T-cell (primary cell): ENCODE measurements at regions not wholly inside any gene's neighbourhood (a gene's known extent, or its start where the extent isn't known, plus 50 kb on each side); places are given as distances from the start of the nearest gene placed in this dataset.

Experiments used
- ATAC-seq, 4 experiments: fragments of 200-7000 bp in 3 of 4; fragments of 150-1000 bp in 1 of 4; cut with Tn5 transposase; replicated peaks in 1 of 4; 1 replicate in 3 of 4; 2 replicates in 1 of 4; pipeline ENCODE4 v1.10.0; 2021; ENCODE audit warnings: moderate library complexity in 3 of 4, mild to moderate bottlenecking in 2 of 4, moderate number of reproducible peaks in 1 of 4
- CTCF ChIA-PET, 2 donors: fragments of 300-600 bp; sonication (Branson Sonifier 250); formaldehyde crosslinking; loops; one replicate each; lab custom pipeline; 2022; ENCODE audit warnings: antibody characterized with exemption in 2 of 2; lab: Charles Lee
- POLR2A ChIA-PET, 2 donors: fragments of 300-600 bp; sonication (Branson Sonifier 250); formaldehyde crosslinking; loops; one replicate each; lab custom pipeline; 2022; ENCODE audit warnings: antibody characterized with exemption in 2 of 2; lab: Charles Lee
- DNase-seq, 35 experiments: peaks; one replicate each; pipeline versions ENCODE4 v3.0.0 to v3.0.0-alpha.2; 2013 to 2023
- H3K27ac ChIP-seq: one replicate; pipeline ENCODE4 v1.5.1; 2013; ENCODE audit warnings: low read length
- H3K27me3 ChIP-seq, 2 experiments: replicated peaks in 1 of 2; 1 replicate in 1 of 2; 2 replicates in 1 of 2; pipeline versions ENCODE4 v1.6.1 to v1.7.0; 2013; ENCODE audit warnings: low read length in 1 of 2, mixed read lengths in 1 of 2; ENCODE audit not compliant: control insufficient read depth in 2 of 2, insufficient read depth in 2 of 2; ENCODE audit errors: extremely low read depth in 1 of 2
- H3K36me3 ChIP-seq, 2 donors: 1 replicate in 1 of 2; 2 replicates in 1 of 2; pipeline versions ENCODE4 v1.6.1 to v1.7.0; 2013; ENCODE audit warnings: low read length in 1 of 2; ENCODE audit not compliant: control insufficient read depth in 2 of 2, insufficient read depth in 1 of 2; ENCODE audit errors: extremely low read depth in 1 of 2
- H3K4me1 ChIP-seq, 2 experiments: 1 replicate in 1 of 2; 2 replicates in 1 of 2; pipeline versions ENCODE4 v1.6.1 to v1.7.0; 2013; ENCODE audit warnings: low read length in 2 of 2, mixed read lengths in 1 of 2; ENCODE audit not compliant: insufficient read depth in 2 of 2, control insufficient read depth in 1 of 2; ENCODE audit errors: extremely low read depth in 1 of 2
- H3K4me3 ChIP-seq, 2 donors: 1 replicate in 1 of 2; 2 replicates in 1 of 2; pipeline versions ENCODE4 v1.5.1 to v1.7.0; 2013; ENCODE audit warnings: mild to moderate bottlenecking in 2 of 2, low read length in 1 of 2, moderate library complexity in 1 of 2; ENCODE audit not compliant: control insufficient read depth in 1 of 2; ENCODE audit errors: extremely low read depth in 1 of 2
- H3K9me3 ChIP-seq: 2 replicates; pipeline ENCODE4 v1.7.0; 2013
- H3K27ac Mint-ChIP-seq, 2 donors: one replicate each; pipeline ENCODE4 v1.8.0; 2020 to 2021; ENCODE audit warnings: mild to moderate bottlenecking in 2 of 2, mixed read lengths in 2 of 2
- H3K27me3 Mint-ChIP-seq, 2 donors: one replicate each; pipeline ENCODE4 v1.8.0; 2021 to 2022; ENCODE audit warnings: mixed read lengths in 2 of 2
- H3K36me3 Mint-ChIP-seq: one replicate; pipeline ENCODE4 v1.8.0; 2021; ENCODE audit warnings: mixed read lengths
- H3K4me1 Mint-ChIP-seq, 3 donors: one replicate each; pipeline ENCODE4 v1.8.0; 2020 to 2022; ENCODE audit warnings: mixed read lengths in 3 of 3, mild to moderate bottlenecking in 1 of 3
- H3K4me3 Mint-ChIP-seq, 3 donors: one replicate each; pipeline ENCODE4 v1.8.0; 2020 to 2022; ENCODE audit warnings: mild to moderate bottlenecking in 3 of 3, mixed read lengths in 3 of 3, moderate library complexity in 3 of 3
- H3K9me3 Mint-ChIP-seq, 3 donors: one replicate each; pipeline ENCODE4 v1.8.0; 2020 to 2022; ENCODE audit warnings: mixed read lengths in 3 of 3
- WGBS: methylation state at CpG from one replicate; pipeline ENCODE4 v1.1.5; 2013; ENCODE audit warnings: missing lambda C conversion rate; ENCODE audit not compliant: insufficient coverage; 5-methylcytosine and 5-hydroxymethylcytosine counted together

DNA sequence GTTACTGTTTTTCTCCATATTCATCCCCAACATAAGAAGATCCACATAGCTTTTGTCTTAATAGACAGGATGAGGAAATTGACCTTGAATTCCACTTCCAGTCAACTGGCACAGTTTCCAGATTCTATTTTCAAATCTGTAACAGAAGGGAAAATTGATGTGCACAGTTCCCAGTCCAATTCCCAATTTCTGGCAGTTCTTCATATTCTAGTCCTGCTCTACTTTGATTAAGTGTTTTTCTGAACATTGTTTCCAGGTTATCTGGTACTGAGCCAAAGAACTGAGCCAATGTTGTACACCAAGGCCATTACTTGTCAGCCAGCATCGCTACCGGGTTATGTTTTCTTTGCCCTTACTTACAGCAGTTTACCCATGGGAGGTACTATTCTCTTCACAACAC is 1755.4 kb downstream of the PLA2G4A start:
- Mint-ChIP-seq H3K27me3 (no peaks in the 10 kb centered on the region), H3K9me3 (peaks cover 6 to 13% (median 8%) of the 10 kb centered on the region in 3 donors), H3K36me3 (no peaks in the 10 kb centered on the region), H3K4me1 (no peaks in the 10 kb centered on the region), H3K4me3 (no peak overlapping the region), H3K27ac (no peak overlapping the region)
- 75% methylated on average over 2 of the region's 2 CpGs for WGBS
- Histone ChIP-seq H3K4me3 (no peak overlapping the region), H3K4me1 (no peaks in the 10 kb centered on the region), H3K27ac (no peak overlapping the region), H3K9me3 (no peaks in the 10 kb centered on the region), H3K36me3 (no peaks in the 10 kb centered on the region), H3K27me3 (no peaks in the 10 kb centered on the region)
- ChIA-PET CTCF (no interaction called here), POLR2A (no interaction called here)
- no peak for DNase-seq
- ATAC-seq: no peak

DNA sequence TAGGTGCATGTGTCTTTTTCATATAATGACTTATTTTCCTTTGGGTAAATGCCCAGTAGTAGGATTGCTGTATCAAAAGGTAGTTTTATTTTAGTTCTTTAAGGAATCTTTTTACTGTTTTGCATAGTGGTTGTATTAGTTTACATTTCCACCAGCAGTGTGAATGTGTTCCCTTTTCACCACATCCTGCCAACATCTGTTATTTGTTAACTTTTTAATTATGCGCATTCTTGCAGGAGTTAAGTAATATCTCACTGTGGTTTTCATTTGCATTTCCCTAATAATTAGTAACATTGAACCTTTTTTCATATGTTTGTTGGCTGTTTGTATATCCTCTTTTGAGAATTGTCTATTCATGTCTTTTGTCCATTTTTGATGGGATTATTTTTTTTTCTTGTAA is 1761.9 kb downstream of the PLA2G4A start:
- H3K27me3 Mint-ChIP-seq: no peaks in the 10 kb centered on the region
- H3K4me1 Mint-ChIP-seq: no peaks in the 10 kb centered on the region
- Histone ChIP-seq H3K27me3 (no peaks in the 10 kb centered on the region), H3K4me1 (no peaks in the 10 kb centered on the region), H3K36me3 (no peaks in the 10 kb centered on the region), H3K27ac (no peak overlapping the region), H3K4me3 (no peak overlapping the region), H3K9me3 (no peaks in the 10 kb centered on the region)
- H3K4me3 Mint-ChIP-seq: no peak overlapping the region
- no peaks in the 10 kb centered on the region for H3K36me3 Mint-ChIP-seq
- no peak overlapping the region for H3K27ac Mint-ChIP-seq
- ATAC-seq (no peak), DNase-seq (no peak)
- peaks cover 10 to 14% (median 12%) of the 10 kb centered on the region in 3 donors for H3K9me3 Mint-ChIP-seq
- WGBS: no CpG with 5 or more reads among the region's 1 CpG
- ChIA-PET CTCF (no interaction called here), POLR2A (no interaction called here)

DNA sequence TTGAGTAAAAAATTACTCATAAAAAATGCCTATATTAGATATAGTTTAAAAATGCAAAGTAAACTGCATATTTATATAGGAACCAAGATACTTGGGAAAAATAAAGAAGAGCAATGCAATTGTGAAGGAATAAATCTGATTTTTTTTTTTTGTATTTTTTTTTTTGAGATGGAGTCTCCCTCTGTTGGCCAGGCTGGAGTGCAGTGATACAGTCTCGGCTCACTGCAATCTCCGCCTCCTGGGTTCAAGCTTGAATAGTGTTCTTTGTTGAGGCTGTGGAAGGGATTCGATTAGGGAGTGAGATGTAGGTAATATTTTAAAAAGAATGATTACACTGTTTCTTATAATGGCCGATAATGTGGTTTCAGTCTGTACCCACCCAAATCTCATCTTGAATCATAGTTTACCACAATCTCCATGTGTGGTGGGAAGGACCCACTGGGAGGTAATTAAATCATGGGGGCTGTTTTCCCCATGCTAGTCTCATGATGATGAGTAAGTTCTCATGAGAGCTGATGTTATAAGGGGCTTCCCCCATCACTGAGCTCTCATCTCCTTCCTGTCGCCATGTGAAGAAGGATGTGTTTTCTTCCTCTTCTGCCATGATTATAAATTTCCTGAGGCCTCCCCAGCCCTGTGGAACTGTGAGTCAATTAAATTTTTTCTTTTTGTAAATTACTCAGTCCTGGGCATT is 1765.9 kb downstream of the PLA2G4A start:
- Mint-ChIP-seq H3K36me3 (no peaks in the 10 kb centered on the region), H3K27ac (no peak overlapping the region), H3K9me3 (peaks cover 10 to 19% (median 11%) of the 10 kb centered on the region in 3 donors), H3K27me3 (no peaks in the 10 kb centered on the region), H3K4me1 (no peaks in the 10 kb centered on the region), H3K4me3 (no peak overlapping the region)
- POLR2A ChIA-PET: no interaction called here
- no peaks in the 10 kb centered on the region for H3K4me1 ChIP-seq
- H3K36me3 ChIP-seq: no peaks in the 10 kb centered on the region
- H3K9me3 ChIP-seq: no peaks in the 10 kb centered on the region
- ATAC-seq (no peak), DNase-seq (no peak)
- no peaks in the 10 kb centered on the region for H3K27me3 ChIP-seq
- CTCF ChIA-PET: no interaction called here
- WGBS: no CpG with 5 or more reads among the region's 5 CpGs
- H3K27ac ChIP-seq: no peak overlapping the region
- H3K4me3 ChIP-seq: no peak overlapping the region

DNA sequence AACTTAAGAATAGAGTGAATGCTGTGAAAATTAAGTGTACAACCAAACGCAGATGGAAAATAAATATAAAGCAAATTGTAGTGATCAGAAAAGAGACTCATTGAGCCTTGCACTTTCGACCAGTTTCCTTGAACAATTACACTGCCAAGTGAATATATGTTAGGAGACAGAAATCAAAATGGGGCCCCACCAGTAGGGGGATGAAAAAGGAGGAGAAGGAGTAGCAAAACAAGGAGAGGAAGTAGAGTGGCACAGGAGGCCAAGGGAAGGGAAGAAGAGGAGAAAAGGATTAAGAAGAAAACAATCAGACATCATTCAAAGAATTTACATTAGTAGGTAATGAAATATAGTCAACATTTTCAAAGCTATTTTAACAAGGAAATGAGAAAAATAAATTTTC is 1770.6 kb downstream of the PLA2G4A start:
- no peaks in the 10 kb centered on the region for H3K4me1 Mint-ChIP-seq
- no peak overlapping the region for H3K27ac Mint-ChIP-seq
- H3K4me1 ChIP-seq: no peaks in the 10 kb centered on the region
- peaks cover 0 to 6% (median 6%) of the 10 kb centered on the region in 3 donors for H3K9me3 Mint-ChIP-seq
- no peaks in the 10 kb centered on the region for H3K27me3 ChIP-seq
- CTCF ChIA-PET: no interaction called here
- no peak for DNase-seq
- no peak overlapping the region for H3K27ac ChIP-seq
- no peak overlapping the region for H3K4me3 Mint-ChIP-seq
- no CpG with 5 or more reads among the region's 2 CpGs for WGBS
- POLR2A ChIA-PET: no interaction called here
- no peaks in the 10 kb centered on the region for H3K9me3 ChIP-seq
- H3K36me3 ChIP-seq: no peaks in the 10 kb centered on the region
- H3K4me3 ChIP-seq: no peak overlapping the region
- no peaks in the 10 kb centered on the region for H3K27me3 Mint-ChIP-seq
- no peak for ATAC-seq
- no peaks in the 10 kb centered on the region for H3K36me3 Mint-ChIP-seq

DNA sequence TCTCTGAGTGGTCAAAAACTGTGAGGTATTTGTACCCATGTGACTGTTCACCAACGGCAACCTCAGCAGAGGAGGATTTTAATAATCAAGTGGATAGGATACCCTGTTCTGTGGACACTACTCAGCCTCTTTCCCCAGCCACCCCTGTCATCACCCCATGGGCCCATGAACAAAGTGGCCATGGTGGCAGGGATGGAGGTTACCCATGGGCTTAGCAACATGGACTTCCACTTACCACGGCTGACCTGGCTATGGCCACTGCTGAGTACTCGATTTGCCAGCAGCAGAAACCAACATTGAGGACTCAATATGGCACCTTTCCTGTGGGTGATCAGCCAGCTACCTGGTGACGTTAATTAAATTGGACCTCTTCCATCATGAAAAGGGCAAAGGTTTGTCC is 1782.7 kb downstream of the PLA2G4A start:
- no peaks in the 10 kb centered on the region for H3K27me3 Mint-ChIP-seq
- no peak overlapping the region for H3K27ac Mint-ChIP-seq
- H3K9me3 ChIP-seq: no peaks in the 10 kb centered on the region
- POLR2A ChIA-PET: no interaction called here
- H3K36me3 ChIP-seq: no peaks in the 10 kb centered on the region
- 80% methylated on average over 3 of the region's 4 CpGs for WGBS
- no peak overlapping the region for H3K27ac ChIP-seq
- H3K4me1 ChIP-seq: no peaks in the 10 kb centered on the region
- ATAC-seq (no peak), DNase-seq (no peak)
- no peaks in the 10 kb centered on the region for H3K27me3 ChIP-seq
- no peak overlapping the region for H3K4me3 Mint-ChIP-seq
- H3K4me3 ChIP-seq: no peak overlapping the region
- CTCF ChIA-PET: no interaction called here
- no peaks in the 10 kb centered on the region for H3K4me1 Mint-ChIP-seq
- H3K9me3 Mint-ChIP-seq: peaks cover 13 to 40% (median 22%) of the 10 kb centered on the region in 3 donors
- no peaks in the 10 kb centered on the region for H3K36me3 Mint-ChIP-seq

DNA sequence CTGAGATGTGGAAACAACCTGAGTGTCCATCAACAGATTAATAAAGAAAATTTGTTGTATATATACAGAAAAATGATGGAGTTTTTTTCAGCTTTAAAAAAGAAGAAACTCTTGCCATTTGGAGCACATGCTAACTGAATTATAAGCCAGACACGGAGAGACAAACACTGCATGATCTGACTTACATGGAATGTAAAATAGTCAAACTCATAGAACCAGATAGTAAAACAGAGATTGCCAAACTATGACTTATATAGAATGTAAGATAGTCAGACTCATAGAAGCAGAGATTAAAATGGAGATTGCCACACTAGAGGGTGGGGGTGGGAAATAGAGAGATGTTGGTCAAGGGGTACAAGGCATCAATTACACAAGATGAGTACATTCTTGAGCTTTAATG is 1786.6 kb downstream of the PLA2G4A start:
- no CpG with 5 or more reads among the region's 1 CpG for WGBS
- Histone ChIP-seq H3K27ac (no peak overlapping the region), H3K9me3 (no peaks in the 10 kb centered on the region), H3K4me1 (no peaks in the 10 kb centered on the region), H3K27me3 (no peaks in the 10 kb centered on the region), H3K4me3 (no peak overlapping the region), H3K36me3 (no peaks in the 10 kb centered on the region)
- no peak overlapping the region for H3K27ac Mint-ChIP-seq
- no peaks in the 10 kb centered on the region for H3K4me1 Mint-ChIP-seq
- H3K9me3 Mint-ChIP-seq: peaks cover 10 to 25% (median 15%) of the 10 kb centered on the region in 3 donors
- ATAC-seq (no peak), DNase-seq (no peak)
- no peaks in the 10 kb centered on the region for H3K27me3 Mint-ChIP-seq
- no peaks in the 10 kb centered on the region for H3K36me3 Mint-ChIP-seq
- ChIA-PET POLR2A (interaction anchor here in 1 of 2 donors (0.6 kb wide), 1 partner anchor 449 kb away, joined by 3 read pairs; no protein-coding TSS in a partner anchor), CTCF (no interaction called here)
- no peak overlapping the region for H3K4me3 Mint-ChIP-seq

DNA sequence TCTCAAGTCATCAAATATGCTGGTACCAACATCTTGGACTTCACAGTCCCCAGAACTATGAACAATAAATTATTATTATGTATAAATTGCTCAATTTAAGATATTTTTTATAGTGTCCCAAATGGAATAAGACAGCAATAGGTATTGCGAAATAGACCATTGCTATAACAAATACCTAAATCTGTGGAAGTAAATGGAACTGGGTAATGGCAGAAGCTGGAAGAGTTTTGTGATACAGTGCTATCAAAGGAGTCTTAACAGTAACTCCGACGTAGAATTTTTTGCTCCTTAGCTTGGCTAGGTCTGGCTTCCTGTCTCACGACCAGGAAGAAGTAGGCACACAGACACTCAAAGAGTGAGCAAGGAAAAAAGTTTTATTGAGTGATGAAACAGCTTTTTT is 1791.5 kb downstream of the PLA2G4A start:
- no peak for DNase-seq
- Histone ChIP-seq H3K9me3 (no peaks in the 10 kb centered on the region), H3K27ac (no peak overlapping the region), H3K4me1 (no peaks in the 10 kb centered on the region), H3K27me3 (no peaks in the 10 kb centered on the region), H3K36me3 (no peaks in the 10 kb centered on the region), H3K4me3 (no peak overlapping the region)
- ChIA-PET CTCF (no interaction called here), POLR2A (no interaction called here)
- Mint-ChIP-seq H3K27me3 (no peaks in the 10 kb centered on the region), H3K27ac (no peak overlapping the region), H3K36me3 (no peaks in the 10 kb centered on the region), H3K9me3 (peaks cover 0 to 9% (median 1%) of the 10 kb centered on the region in 3 donors), H3K4me1 (no peaks in the 10 kb centered on the region), H3K4me3 (no peak overlapping the region)
- WGBS: 65% methylated on average over 3 of the region's 4 CpGs
- ATAC-seq: no peak
